ENCODE measurements at regions not wholly inside any gene's neighbourhood (a gene's known extent, or its start where the extent isn't known, plus 50 kb on each side); places are given as distances from the start of the nearest gene placed in this dataset.
"Not testable (repeated sequence)": the region's sequence is repeated elsewhere in the genome, so short reads cannot be mapped to it uniquely, and the experiment has no call there.

DNA sequence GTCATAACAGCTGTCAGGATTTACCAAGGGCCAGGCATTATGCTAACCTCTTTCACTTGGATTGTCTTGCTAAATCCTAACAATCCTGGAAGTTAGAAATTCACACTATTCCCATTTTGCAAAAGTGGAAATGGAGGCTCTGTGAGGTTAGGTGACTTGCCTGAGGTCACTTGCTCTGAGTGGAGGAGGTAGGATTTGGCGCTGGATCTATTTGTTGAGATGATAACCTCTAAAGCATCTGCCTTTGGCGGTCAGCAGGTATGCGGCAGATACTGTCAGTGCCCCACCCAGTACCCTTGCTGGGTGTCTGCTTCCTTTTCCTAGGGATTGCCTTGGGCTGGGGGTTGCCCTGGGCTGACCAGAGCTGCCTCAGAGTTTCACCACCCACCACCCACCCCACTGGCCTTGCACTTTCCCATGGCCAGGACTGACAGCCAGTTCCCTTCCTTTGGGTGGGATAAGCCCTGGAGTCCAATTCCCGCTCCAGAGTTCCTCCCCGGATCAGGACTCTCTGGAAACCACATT is 164.8 kb upstream of the MSX2 start:
- Histone ChIP-seq H3K4me1 (no peaks in the 10 kb centered on the region), H3K36me3 (no peaks in the 10 kb centered on the region), H3K4me3 (no peak overlapping the region), H3K27me3 (no peaks in the 10 kb centered on the region), H3K9me3 (no peaks in the 10 kb centered on the region), H3K27ac (no peak overlapping the region)
- no peak for TF ChIP-seq CTCF (IDR thresholded peaks at IDR 0.05)
- intact Hi-C loops (cut with DNase I), result no loop called here
- DNase-seq (no peak), ATAC-seq (no peak)

DNA sequence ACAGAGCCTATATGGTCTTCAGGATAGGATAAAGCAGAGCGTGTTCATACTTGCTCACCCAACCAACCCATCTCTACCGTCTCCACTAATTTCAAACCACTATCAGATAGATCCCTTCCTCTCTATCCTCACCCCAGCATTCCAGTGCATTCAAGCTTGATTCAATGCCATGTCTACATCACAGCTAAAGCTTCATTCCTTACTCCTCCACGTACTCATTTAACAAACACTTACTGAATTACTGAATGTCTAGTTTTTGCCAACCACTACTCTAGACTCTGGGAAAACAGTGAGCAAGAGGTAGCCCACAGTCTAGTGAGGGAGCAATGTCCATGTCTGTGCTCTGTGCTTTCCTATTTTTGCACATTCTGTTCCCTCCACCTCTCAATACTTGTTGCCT is 163.5 kb upstream of the MSX2 start:
- intact Hi-C loops (cut with DNase I), result no loop called here
- Histone ChIP-seq H3K4me1 (no peaks in the 10 kb centered on the region), H3K9me3 (no peaks in the 10 kb centered on the region), H3K27ac (no peak overlapping the region), H3K27me3 (no peaks in the 10 kb centered on the region), H3K4me3 (no peak overlapping the region), H3K36me3 (no peaks in the 10 kb centered on the region)
- no peak for TF ChIP-seq CTCF (IDR thresholded peaks at IDR 0.05)
- ATAC-seq, result no peak
- no peak for DNase-seq

GRCh38 chr5:174563040-174563439 is 161.3 kb upstream of the MSX2 start:
- H3K27ac ChIP-seq; H3K36me3 ChIP-seq; ATAC-seq; H3K27me3 ChIP-seq; H3K4me1 ChIP-seq; intact Hi-C loops (cut with DNase I); H3K4me3 ChIP-seq; DNase-seq; H3K9me3 ChIP-seq: not testable (repeated sequence)

DNA sequence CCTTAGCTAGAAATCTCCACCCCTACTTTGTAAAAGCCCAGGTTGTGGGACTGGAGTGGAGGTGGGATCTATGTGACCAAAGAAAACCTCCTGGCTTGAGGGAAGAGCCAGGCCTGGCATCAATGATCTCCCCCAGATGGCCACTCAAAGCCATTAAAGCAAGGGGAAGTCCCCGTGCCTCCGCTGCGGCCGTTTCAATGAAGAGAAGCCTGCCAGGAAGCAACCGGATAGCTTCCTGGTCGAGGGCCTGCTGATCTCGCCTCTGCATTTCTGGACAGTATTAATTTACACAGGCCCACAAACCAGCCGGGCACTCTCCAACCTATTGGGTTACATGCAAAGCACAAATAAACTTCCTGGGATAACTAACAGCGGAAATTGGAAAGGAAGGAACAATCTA is 160.5 kb upstream of the MSX2 start:
- Histone ChIP-seq H3K27me3 (no peaks in the 10 kb centered on the region), H3K9me3 (no peaks in the 10 kb centered on the region), H3K4me3 (no peak overlapping the region), H3K27ac (no peak overlapping the region), H3K36me3 (no peaks in the 10 kb centered on the region), H3K4me1 (no peaks in the 10 kb centered on the region)
- intact Hi-C loops (cut with DNase I), result no loop called here
- no peak for ATAC-seq
- DNase-seq, result no peak
- no peak for TF ChIP-seq CTCF (IDR thresholded peaks at IDR 0.05)

DNA sequence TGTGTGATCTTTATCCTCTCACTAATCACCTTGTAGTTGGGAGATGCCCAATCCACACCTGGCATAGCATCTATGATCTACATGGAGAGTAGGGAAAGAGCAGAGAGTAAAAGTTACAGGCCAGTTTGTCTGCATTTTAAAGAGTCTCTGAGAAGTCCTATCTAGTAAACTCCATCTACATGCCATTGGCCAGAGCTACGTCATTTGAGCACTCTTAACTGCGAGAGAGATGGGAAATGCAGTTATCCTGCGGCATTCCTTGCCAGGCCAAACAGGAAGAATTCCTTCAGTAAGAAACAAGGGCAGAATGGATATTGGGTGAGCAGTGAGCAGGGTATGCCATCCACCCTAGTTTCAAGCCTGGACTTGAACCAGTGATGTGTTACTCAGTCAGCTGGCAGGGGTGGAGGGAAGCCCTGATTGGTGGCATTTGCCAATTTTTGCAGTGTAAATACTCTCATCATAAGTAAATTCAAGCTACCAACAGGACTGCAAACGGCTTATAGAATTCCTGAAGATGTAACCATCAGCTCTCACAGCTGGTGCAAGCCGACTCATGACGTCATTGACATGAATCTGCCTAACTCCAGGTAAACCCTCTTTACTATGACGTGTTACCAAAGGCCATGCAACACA is 156.8 kb upstream of the MSX2 start:
- DNase-seq, result no peak
- intact Hi-C loops (cut with DNase I), result no loop called here
- H3K4me3 ChIP-seq, result no peak overlapping the region

GRCh38 chr5:174570662-174571061 is 153.7 kb upstream of the MSX2 start:
- ATAC-seq, result no peak
- Histone ChIP-seq H3K4me3 (no peak overlapping the region), H3K27me3 (no peaks in the 10 kb centered on the region), H3K9me3 (no peaks in the 10 kb centered on the region), H3K36me3 (no peaks in the 10 kb centered on the region), H3K4me1 (peaks cover 4% of the 10 kb centered on the region), H3K27ac (no peak overlapping the region)
- TF ChIP-seq CTCF (IDR thresholded peaks at IDR 0.05), result no peak
- intact Hi-C loops (cut with DNase I), result no loop called here
- DNase-seq, result no peak

More for the DNA sequence above, 156.8 kb upstream of the MSX2 start:
- Histone ChIP-seq H3K27me3 (no peaks in the 10 kb centered on the region), H3K27ac (no peak overlapping the region), H3K4me1 (no peaks in the 10 kb centered on the region), H3K36me3 (no peaks in the 10 kb centered on the region), H3K9me3 (no peaks in the 10 kb centered on the region)
- TF ChIP-seq CTCF (IDR thresholded peaks at IDR 0.05), result no peak
- ATAC-seq, result no peak

Measured in upper lobe of right lung (tissue), 1 donor.